ENCODE measurements at regions not wholly inside any gene's neighbourhood (a gene's known extent, or its start where the extent isn't known, plus 50 kb on each side); places are given as distances from the start of the nearest gene placed in this dataset.

DNA sequence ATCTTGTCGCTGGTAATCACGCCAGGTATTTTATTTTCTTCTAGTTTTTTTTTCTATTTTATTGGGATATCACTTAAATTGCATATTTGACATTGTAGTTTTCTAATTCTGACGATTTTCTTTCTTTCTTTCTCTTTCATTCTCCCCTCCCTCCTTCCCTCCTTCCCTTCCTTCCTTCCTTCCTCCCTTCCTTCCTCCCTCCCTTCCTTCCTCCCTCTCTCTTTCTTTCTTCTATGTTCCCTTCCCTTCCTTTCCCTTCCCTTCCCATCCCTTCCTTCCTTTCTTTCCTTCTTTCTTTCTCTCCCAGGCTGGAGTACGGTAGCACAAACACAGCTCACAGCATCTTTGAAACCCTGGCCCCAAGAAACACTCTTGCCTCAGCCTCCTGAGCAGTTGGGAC lies 100.6 kb upstream of the BCL6 start:
- Histone ChIP-seq H3K9me3 (ENCODE audit: control insufficient read depth in 4 of 4, insufficient read depth in 3 of 4, low read length in 3 of 4) (peaks cover 0 to 1% (median 0%) of the 10 kb centered on the region in 4 donors), H3K4me1 (ENCODE audit: control insufficient read depth in 5 of 5, insufficient read depth in 5 of 5, low read length in 5 of 5) (no peaks in the 10 kb centered on the region), H3K9ac (ENCODE audit: insufficient read depth in 1 of 2, low read length in 2 of 2) (no peak overlapping the region), H3K27me3 (ENCODE audit: control insufficient read depth in 3 of 3, insufficient read depth in 3 of 3, low read length in 2 of 3) (no peaks in the 10 kb centered on the region), H3K4me3 (no peak overlapping the region), H3K27ac (ENCODE audit: low read depth in 1 of 2, low read length in 1 of 2) (no peak overlapping the region), H3K36me3 (ENCODE audit: control insufficient read depth in 4 of 4, insufficient read depth in 4 of 4, low read length in 4 of 4) (no peaks in the 10 kb centered on the region)
- WGBS, 2 donors: 80 to 81% methylated on average over 4 of the region's 4 CpGs
- TF ChIP-seq, protein P1, sequence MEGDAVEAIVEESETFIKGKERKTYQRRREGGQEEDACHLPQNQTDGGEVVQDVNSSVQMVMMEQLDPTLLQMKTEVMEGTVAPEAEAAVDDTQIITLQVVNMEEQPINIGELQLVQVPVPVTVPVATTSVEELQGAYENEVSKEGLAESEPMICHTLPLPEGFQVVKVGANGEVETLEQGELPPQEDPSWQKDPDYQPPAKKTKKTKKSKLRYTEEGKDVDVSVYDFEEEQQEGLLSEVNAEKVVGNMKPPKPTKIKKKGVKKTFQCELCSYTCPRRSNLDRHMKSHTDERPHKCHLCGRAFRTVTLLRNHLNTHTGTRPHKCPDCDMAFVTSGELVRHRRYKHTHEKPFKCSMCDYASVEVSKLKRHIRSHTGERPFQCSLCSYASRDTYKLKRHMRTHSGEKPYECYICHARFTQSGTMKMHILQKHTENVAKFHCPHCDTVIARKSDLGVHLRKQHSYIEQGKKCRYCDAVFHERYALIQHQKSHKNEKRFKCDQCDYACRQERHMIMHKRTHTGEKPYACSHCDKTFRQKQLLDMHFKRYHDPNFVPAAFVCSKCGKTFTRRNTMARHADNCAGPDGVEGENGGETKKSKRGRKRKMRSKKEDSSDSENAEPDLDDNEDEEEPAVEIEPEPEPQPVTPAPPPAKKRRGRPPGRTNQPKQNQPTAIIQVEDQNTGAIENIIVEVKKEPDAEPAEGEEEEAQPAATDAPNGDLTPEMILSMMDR (IDR thresholded peaks at IDR 0.05; ENCODE audit: control extremely low read depth, extremely low read depth): no peak
- ATAC-seq (ENCODE audit: insufficient read depth, low FRiP score): no peak
- DNase-seq: no peak

DNA sequence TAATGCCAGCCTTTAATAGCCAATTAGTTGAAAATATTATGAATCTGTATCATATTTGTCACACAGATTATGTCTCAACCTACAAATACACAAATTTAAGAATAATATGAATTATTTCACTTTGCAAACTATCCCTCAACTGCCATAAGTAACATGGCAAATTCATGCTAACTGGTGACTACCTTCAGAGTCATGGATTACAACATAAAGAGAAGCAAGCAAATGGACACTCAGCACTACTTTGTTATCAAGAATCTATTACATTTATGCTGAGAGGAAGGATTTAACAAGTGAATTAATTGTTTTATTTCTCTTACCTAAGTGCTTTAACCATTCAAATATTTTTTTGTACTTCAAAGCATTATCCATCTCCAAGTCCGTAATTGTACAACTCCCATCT lies 103.1 kb upstream of the BCL6 start:
- H3K4me3 ChIP-seq: no peak overlapping the region
- no peak overlapping the region for H3K9ac ChIP-seq (ENCODE audit: insufficient read depth in 1 of 2, low read length in 2 of 2)
- ATAC-seq (ENCODE audit: insufficient read depth, low FRiP score): no peak
- DNase-seq: no peak
- WGBS, 2 donors: 92 to 100% methylated on average over 1 of the region's 1 CpG
- H3K27me3 ChIP-seq (ENCODE audit: control insufficient read depth in 3 of 3, insufficient read depth in 3 of 3, low read length in 2 of 3): no peaks in the 10 kb centered on the region
- TF ChIP-seq, protein P1 (IDR thresholded peaks at IDR 0.05; ENCODE audit: control extremely low read depth, extremely low read depth): no peak
- no peaks in the 10 kb centered on the region for H3K4me1 ChIP-seq (ENCODE audit: control insufficient read depth in 5 of 5, insufficient read depth in 5 of 5, low read length in 5 of 5)
- H3K9me3 ChIP-seq (ENCODE audit: control insufficient read depth in 4 of 4, insufficient read depth in 3 of 4, low read length in 3 of 4): peaks cover 0 to 1% (median 0%) of the 10 kb centered on the region in 4 donors
- no peaks in the 10 kb centered on the region for H3K36me3 ChIP-seq (ENCODE audit: control insufficient read depth in 4 of 4, insufficient read depth in 4 of 4, low read length in 4 of 4)
- no peak overlapping the region for H3K27ac ChIP-seq (ENCODE audit: low read depth in 1 of 2, low read length in 1 of 2)

DNA sequence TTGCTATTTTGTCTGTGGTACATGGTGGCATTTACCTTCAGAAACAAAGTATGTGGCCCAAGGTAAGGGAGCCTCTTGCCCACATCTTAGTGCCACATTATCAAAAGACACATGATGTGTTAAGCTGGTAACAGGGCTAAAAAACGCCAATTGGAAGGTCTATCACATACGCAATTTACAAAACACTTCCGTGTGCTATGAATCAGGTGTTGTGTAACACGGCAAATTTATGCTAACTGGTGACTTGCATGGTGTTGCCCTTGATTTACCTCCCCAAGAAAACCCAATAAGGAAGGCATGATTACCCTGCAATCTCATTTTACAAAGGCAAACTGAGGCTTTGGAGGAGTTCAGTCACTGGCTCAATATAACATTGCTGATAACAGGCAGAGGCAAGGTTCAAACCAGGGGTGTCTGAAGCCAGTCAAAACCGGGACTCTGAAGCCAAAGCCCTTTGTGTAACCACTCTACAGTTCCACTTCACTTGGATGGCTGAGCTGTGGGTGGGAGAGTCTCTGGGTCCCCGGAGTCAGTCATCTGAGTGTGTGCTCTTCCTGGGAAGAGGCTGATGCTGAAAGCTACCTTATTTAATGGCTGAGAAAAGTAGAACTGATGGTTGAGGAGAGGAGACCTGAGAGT lies 103.9 kb upstream of the BCL6 start:
- no peak overlapping the region for H3K27ac ChIP-seq (ENCODE audit: low read depth in 1 of 2, low read length in 1 of 2)
- 57 to 78% methylated on average over 6 of the region's 6 CpGs for WGBS, 2 donors
- no peak for DNase-seq

More for the DNA sequence above, 103.9 kb upstream of the BCL6 start:
- no peak overlapping the region for H3K4me3 ChIP-seq
- no peak for ATAC-seq (ENCODE audit: insufficient read depth, low FRiP score)
- H3K27me3 ChIP-seq (ENCODE audit: control insufficient read depth in 3 of 3, insufficient read depth in 3 of 3, low read length in 2 of 3): no peaks in the 10 kb centered on the region
- peaks cover 0 to 1% (median 0%) of the 10 kb centered on the region in 4 donors for H3K9me3 ChIP-seq (ENCODE audit: control insufficient read depth in 4 of 4, insufficient read depth in 3 of 4, low read length in 3 of 4)
- H3K36me3 ChIP-seq (ENCODE audit: control insufficient read depth in 4 of 4, insufficient read depth in 4 of 4, low read length in 4 of 4): no peaks in the 10 kb centered on the region
- H3K4me1 ChIP-seq (ENCODE audit: control insufficient read depth in 5 of 5, insufficient read depth in 5 of 5, low read length in 5 of 5): no peaks in the 10 kb centered on the region
- TF ChIP-seq, protein P1 (IDR thresholded peaks at IDR 0.05; ENCODE audit: control extremely low read depth, extremely low read depth): no peak
- H3K9ac ChIP-seq (ENCODE audit: insufficient read depth in 1 of 2, low read length in 2 of 2): no peak overlapping the region

Measured in lung (tissue), 11 donors.